ENCODE measurements at regions not wholly inside any gene's neighbourhood (a gene's known extent, or its start where the extent isn't known, plus 50 kb on each side); places are given as distances from the start of the nearest gene placed in this dataset.

- no peak for TF ChIP-seq POLR2A (IDR thresholded peaks at IDR 0.05)
- no peak for TF ChIP-seq CTCF (IDR thresholded peaks at IDR 0.05)
- no peak for TF ChIP-seq POLR2AphosphoS5 (IDR thresholded peaks at IDR 0.05)
- no peak for TF ChIP-seq EP300 (IDR thresholded peaks at IDR 0.05)
Observed at GRCh38 chr3:6671363-6671762, 189.6 kb upstream of the GRM7 start.
